GM18873 (cell line): ENCODE measurements at regions not wholly inside any gene's neighbourhood (a gene's known extent, or its start where the extent isn't known, plus 50 kb on each side); places are given as distances from the start of the nearest gene placed in this dataset.

ENCODE experiments used
- ATAC-seq: cut with Tn5 transposase; IDR thresholded peaks from one replicate; pipeline ENCODE4 v1.9.1; 2021; ENCODE audit warnings: mild to moderate bottlenecking, moderate library complexity, moderate number of reproducible peaks; ENCODE audit not compliant: unreplicated experiment, low FRiP score

DNA sequence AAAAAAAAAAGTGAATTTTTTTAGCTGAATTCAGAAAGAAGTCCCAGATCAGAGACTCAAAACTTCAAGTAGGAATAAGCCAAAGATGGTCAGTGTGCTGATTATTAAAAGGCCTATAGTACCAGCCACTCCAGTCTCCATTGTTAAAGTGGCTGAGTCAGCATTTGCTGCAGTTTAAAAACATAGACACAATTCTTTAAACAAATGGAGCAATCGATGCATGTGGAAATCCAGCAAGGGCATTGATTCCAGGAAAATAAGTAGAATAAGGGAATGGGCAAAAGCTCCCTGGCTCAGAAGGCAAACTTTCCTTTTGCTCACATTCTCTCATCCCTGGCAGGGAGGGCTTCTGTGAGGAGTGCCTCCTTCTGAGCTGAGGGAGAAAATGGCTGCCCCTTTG lies 317.6 kb downstream of the LRIG3 start:
- no peak for ATAC-seq

DNA sequence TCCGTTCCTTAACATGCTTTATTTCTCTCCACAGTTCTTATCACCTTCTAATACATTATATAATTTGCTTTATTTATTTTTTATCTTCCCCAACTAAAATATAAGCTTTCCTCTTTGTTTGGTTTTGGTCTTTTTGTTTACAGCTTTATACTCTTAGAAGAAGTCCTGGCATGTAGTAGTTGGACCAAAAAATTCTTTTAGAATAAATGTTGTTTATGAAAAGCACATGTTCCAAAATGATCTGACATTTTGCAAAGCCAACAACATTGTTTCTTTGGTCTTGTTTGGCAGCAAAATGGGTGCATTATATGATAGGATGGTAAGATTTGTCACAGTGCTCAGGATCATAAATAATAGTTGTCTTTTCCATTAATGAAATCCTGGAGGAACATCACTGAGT lies 312.5 kb downstream of the LRIG3 start:
- ATAC-seq = no peak

DNA sequence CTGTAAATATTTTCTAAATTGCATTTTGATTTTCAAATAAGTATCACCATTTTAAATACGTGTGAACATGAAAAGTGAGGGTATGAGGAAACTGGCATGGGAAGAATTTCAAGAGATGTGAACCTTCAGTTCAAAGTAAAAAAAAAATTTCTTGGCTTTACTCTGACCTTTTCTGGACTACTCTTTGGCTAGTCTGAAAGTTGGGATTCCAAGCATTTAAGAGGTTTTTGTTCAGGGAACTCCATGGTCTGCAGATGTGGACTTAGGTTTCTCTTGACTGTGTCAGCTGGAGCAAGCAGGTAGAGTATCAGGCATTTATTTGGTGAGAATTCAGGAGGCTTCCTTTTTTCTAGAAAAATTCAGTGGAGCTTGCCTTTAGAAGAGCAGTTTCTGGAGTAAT lies 311.6 kb downstream of the LRIG3 start:
- ATAC-seq = no peak

DNA sequence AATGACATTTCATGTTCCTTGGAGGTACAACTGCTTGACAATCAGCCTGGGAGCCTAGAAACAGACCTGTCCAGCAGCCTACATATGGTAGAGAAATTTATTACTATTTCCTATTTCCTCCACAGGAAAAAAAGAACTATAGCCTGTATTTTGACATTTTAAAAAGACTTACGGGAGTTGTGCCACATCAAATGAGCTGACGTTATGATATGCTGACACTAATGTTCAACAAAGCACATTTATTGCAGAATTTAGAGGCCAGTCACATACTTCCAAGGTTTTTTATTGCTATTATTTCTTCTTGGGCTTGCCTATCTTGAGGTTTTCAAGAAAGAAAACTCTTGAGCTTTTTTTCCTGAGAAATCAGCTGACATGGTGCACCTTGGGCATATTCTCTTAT lies 305.3 kb downstream of the LRIG3 start:
- ATAC-seq = no peak

GRCh38 chr12:58615576-58615975 lies 304.7 kb downstream of the LRIG3 start:
- ATAC-seq = no peak

DNA sequence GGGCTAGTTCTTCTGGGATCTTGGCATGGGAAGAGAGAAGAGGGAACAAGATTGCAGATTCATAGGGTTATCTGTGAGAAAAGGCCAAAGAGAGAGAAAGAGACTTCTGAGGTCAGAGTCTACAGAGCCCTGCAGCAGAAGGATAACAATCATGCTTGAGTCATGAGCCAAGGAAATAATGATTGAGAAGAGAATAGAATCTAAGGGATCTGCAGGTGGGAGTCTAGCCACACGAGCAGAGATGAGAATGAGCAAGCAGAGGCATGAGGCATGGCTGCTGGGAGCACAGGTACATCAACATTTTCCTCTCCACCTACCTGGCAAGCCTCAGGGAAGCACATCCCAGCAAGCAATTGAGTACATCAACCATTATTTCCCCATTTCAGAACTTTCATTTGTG lies 303.7 kb downstream of the LRIG3 start:
- ATAC-seq = no peak

- no peak for ATAC-seq
Measured at GRCh38 chr12:58621126-58621525, 299.2 kb downstream of the LRIG3 start.

GRCh38 chr12:58629376-58629775 lies 290.9 kb downstream of the LRIG3 start:
- ATAC-seq = no peak

DNA sequence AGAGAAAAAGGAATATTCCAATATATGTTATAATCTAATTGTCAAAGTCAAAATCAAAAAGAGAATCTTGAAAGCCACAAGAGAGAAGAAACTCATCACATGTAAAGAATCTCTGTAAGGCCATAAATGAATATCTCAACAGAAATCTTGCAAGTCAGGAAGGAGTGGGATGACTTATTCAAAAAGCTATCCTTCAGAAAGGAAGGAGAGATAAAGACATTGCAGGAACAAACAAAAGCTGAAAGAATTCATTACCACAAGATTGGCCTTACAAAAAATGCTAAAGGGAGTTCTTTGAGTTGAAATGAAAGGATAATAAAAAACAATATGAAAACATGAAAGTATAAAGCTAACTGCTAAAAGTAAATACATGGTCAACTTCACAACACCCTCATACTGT lies 286.8 kb downstream of the LRIG3 start:
- no peak for ATAC-seq

DNA sequence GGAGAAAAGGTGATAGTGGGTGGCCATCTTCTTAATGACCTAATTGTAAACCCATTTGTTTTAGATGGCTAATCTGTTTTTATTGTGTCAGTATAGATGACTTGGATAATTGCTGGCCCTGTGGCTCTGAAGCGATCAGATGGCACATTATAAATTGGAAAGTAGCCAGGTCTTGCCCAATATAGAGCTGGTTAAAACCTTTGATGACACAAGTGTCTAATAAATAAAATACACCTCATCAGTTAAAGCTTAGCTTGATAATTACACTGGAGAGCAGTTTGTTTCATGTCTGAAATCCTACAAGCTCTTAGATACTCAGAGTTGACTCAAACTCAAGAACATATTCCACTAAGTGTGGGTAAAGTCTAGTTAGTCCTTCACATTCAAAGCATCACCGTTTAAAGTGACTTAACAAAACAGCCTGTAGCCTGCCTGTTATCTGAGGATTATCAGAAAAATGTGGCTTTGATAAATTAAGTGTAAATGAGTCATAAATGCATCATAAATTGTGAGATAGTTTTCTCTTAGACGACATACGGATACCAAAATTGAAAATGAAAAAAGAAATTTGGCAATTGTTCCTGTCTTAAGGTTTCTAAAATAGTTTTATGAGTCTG lies 280.9 kb downstream of the LRIG3 start:
- no peak for ATAC-seq

DNA sequence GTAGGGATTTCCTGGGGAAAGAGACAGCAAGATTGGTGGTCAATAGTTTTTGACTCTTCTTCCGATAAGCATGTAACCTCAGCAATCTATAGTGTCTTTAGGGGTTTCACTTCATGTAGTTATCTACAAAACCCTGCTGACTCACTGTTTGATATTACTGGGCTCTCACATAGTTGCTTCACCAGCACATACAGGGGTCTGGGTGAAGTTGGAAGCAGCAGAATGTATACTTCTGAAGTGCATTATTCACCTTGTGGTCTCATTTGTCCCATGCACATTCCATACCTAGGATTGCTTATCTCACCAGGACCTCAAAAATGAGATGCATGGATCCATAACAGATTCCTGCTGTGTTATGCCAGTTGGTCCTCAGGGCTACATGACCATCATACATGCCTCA lies 280.0 kb downstream of the LRIG3 start:
- no peak for ATAC-seq

DNA sequence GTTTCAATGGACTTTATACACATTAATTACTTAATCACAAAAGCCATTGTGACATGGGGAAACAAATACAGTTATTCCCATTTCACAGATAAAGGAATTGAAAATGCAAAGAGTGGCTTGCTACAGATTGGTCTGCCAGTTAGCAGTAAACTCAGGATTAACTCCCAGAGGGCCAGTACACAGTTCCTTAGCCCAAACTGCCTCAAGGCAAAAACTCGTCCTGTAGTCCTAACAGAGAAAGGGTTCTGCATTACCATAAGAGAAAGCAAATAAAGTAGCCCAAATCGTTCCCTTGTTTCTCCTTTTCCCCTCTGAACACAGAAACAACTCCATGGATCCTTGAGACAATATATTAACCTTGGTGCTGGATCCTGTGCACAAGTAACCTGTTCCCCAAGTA lies 274.4 kb downstream of the LRIG3 start:
- ATAC-seq = no peak

- no peak for ATAC-seq
Measured at GRCh38 chr12:58647495-58647894, 272.8 kb downstream of the LRIG3 start.

DNA sequence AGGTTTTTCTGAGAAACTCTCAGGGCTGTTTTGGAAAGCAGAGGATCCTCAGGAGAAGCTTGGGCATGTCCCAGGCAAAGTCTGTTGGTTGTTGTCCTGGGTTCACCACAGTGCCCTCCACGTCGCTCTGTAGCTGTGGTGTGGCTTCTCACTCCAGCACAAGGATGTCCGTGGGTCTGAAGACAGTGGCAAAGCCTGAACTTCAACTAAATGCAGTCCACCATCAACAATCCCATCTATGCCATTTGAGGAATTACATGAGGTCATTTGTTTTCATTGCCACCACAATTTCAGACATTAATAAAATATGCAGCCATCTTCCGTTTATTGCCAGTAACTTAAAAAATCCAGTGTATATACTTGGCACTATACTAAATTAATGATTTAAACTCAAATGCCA lies 272.1 kb downstream of the LRIG3 start:
- ATAC-seq = no peak

GRCh38 chr12:58651850-58652249 lies 268.5 kb downstream of the LRIG3 start:
- ATAC-seq = no peak

GRCh38 chr12:58654021-58654420 lies 266.3 kb downstream of the LRIG3 start:
- no peak for ATAC-seq

GRCh38 chr12:58655375-58655774 lies 264.9 kb downstream of the LRIG3 start:
- ATAC-seq = no peak

GRCh38 chr12:58656254-58657009 lies 263.9 kb downstream of the LRIG3 start:
- no peak for ATAC-seq

- no peak for ATAC-seq
Measured at GRCh38 chr12:58657190-58657589, 263.1 kb downstream of the LRIG3 start.

- no peak for ATAC-seq
Measured at GRCh38 chr12:58665375-58665774, 254.9 kb downstream of the LRIG3 start.

DNA sequence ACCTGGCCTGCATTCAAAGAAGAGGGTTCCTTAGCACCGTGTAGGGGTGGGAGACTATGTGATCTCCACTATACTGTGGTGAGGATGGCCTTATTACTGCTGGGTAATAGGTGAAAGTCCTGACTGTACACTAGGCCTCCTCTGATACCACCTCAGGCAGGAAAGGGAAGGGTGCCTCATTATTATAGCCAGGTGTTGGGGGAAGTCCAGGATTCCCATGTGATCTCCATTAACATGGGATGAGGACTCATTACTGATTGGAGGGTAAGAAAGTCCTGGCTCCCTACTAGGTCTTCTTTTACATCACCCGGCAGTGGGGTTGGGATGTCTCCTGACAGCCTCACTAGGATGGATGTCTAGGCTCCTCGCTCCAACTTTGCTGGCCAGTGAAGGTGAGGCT lies 252.1 kb downstream of the LRIG3 start:
- no peak for ATAC-seq

- no peak for ATAC-seq
Measured at GRCh38 chr12:58668871-58669270, 251.4 kb downstream of the LRIG3 start.
